Neuron (in vitro differentiated cells): ENCODE measurements at regions not wholly inside any gene's neighbourhood (a gene's known extent, or its start where the extent isn't known, plus 50 kb on each side); places are given as distances from the start of the nearest gene placed in this dataset.

ENCODE experiments used
- H2AFZ ChIP-seq: one replicate; pipeline ENCODE4 v1.6.1; 2013; ENCODE audit warnings: low read depth, mild to moderate bottlenecking, inconsistent platforms, low read length, moderate library complexity
- H3K27me3 ChIP-seq: one replicate; pipeline ENCODE4 v1.6.1; 2013; ENCODE audit warnings: low read length; ENCODE audit not compliant: insufficient read depth
- H3K36me3 ChIP-seq: one replicate; pipeline ENCODE4 v1.6.1; 2013; ENCODE audit warnings: low read length; ENCODE audit not compliant: insufficient read depth
- H3K4me1 ChIP-seq: one replicate; pipeline ENCODE4 v1.6.1; 2013; ENCODE audit warnings: low read length; ENCODE audit not compliant: insufficient read depth
- H3K4me3 ChIP-seq: 2 replicates; pipeline ENCODE4 v1.5.1; 2013; ENCODE audit warnings: mild to moderate bottlenecking, low read length, moderate library complexity
- H3K9me3 ChIP-seq: one replicate; pipeline ENCODE4 v1.6.1; 2013; ENCODE audit warnings: low read length

- Histone ChIP-seq H3K4me1 (no peaks in the 10 kb centered on the region), H3K9me3 (no peaks in the 10 kb centered on the region), H3K4me3 (no peak overlapping the region), H3K36me3 (no peaks in the 10 kb centered on the region), H2AFZ (no peak overlapping the region), H3K27me3 (no peaks in the 10 kb centered on the region)
Measured at GRCh38 chr1:191530928-191531327, 627.3 kb upstream of the RGS18 start.

GRCh38 chr1:191533254-191533653 is 625.0 kb upstream of the RGS18 start:
- Histone ChIP-seq H3K4me3 (no peak overlapping the region), H2AFZ (no peak overlapping the region)

DNA sequence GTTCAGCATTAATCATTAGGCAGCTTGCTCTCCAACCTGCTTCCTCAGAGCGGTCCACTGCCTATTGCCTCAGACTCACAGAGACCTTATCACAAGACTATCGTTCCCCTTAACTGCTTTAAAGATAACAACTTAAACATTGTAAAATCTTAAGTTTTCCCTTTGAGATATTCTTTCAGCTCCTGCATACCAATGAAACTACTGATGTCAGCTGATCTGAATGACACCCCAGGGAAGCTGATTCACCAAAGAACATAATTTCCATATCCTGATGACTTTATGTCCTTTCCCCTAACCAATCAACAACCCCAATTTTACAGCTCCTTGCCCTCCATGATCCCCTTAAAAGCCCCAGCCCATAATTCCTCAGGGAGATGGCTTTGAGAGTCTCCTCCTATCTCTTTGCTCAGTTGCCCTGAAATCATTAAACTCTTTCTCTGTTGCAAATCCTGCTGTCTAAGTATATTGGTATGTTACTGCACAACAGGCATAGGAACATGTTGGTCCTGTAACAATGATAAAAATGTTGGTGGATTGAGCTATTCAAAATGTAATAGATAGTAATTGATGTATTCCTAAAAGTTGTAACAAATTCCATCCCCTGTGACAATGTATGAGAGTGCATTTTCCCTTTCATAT is 621.4 kb upstream of the RGS18 start:
- no peaks in the 10 kb centered on the region for H3K36me3 ChIP-seq
- no peak overlapping the region for H2AFZ ChIP-seq
- no peaks in the 10 kb centered on the region for H3K4me1 ChIP-seq
- no peak overlapping the region for H3K4me3 ChIP-seq
- peaks cover 3% of the 10 kb centered on the region for H3K9me3 ChIP-seq
- H3K27me3 ChIP-seq, result no peaks in the 10 kb centered on the region

More at GRCh38 chr1:191533254-191533653, 625.0 kb upstream of the RGS18 start:
- Histone ChIP-seq H3K36me3 (no peaks in the 10 kb centered on the region), H3K27me3 (no peaks in the 10 kb centered on the region), H3K9me3 (peaks cover 3% of the 10 kb centered on the region), H3K4me1 (no peaks in the 10 kb centered on the region)

DNA sequence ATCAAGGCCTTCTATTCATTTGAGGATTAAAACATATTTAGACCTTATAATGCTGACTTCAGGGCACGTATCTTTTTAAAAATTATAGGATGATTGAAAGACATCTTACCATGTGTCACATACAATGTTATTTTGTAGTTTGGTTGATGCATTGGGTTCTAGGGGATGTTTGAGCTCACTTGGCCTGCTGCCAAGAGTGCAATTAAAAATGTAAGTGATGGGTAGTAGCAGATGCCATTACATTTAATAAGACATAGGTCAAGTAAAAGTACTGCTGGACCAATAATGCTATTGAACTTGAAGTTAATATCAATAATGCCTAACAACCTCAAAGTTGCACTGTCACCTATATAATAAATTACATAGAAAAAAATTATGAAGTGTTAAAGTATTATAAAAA is 616.5 kb upstream of the RGS18 start:
- Histone ChIP-seq H3K4me3 (no peak overlapping the region), H3K27me3 (no peaks in the 10 kb centered on the region), H2AFZ (no peak overlapping the region), H3K36me3 (no peaks in the 10 kb centered on the region), H3K4me1 (no peaks in the 10 kb centered on the region), H3K9me3 (peaks cover 3% of the 10 kb centered on the region)

DNA sequence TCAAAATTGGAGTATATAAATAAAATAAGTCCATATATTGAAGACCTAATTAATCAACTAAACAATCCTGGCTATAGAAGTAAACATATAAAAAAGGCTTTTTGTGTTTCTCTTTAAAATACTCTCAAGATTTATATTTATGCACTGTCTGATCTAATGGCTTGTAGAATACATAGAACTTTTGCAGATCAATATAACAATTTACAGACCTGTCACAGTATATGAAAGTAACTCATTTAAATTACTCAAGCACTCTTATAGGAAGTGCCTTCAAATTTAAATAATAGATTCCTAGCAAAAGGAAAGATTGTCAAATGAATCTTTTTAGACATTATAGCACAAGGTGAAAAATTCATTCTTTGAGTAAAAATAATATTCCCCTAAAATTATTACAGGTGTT is 615.8 kb upstream of the RGS18 start:
- H3K4me3 ChIP-seq, result no peak overlapping the region
- no peaks in the 10 kb centered on the region for H3K9me3 ChIP-seq
- H3K36me3 ChIP-seq, result no peaks in the 10 kb centered on the region
- H3K4me1 ChIP-seq, result no peaks in the 10 kb centered on the region
- H3K27me3 ChIP-seq, result no peaks in the 10 kb centered on the region
- H2AFZ ChIP-seq, result no peak overlapping the region

DNA sequence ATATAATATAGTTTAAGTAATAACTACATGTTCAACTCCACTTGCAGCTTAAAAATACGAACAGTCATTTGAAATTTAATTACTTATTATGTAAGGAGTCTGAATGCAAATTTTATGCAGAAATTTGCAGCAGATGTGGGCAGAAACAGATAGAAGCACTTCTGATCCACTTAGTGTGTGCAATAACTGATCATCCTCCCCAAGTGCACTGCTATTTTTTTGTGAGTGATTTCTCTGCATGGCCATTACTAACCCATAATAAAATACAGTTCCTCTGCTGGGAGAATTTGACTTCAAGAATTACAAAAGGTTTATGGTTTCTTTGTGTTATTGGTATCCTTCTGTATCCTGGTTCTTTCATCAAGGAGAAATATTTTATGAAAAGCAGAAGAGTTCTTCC is 611.5 kb upstream of the RGS18 start:
- Histone ChIP-seq H3K4me1 (no peaks in the 10 kb centered on the region), H3K4me3 (no peak overlapping the region), H2AFZ (no peak overlapping the region), H3K36me3 (no peaks in the 10 kb centered on the region), H3K9me3 (no peaks in the 10 kb centered on the region), H3K27me3 (no peaks in the 10 kb centered on the region)

- H3K4me3 ChIP-seq, result no peak overlapping the region
- no peaks in the 10 kb centered on the region for H3K9me3 ChIP-seq
Measured at GRCh38 chr1:191551019-191551418, 607.2 kb upstream of the RGS18 start.

GRCh38 chr1:191558379-191558778 is 599.9 kb upstream of the RGS18 start:
- H3K27me3 ChIP-seq, result no peaks in the 10 kb centered on the region
- no peaks in the 10 kb centered on the region for H3K4me1 ChIP-seq
- H2AFZ ChIP-seq, result no peak overlapping the region
- H3K4me3 ChIP-seq, result no peak overlapping the region
- H3K9me3 ChIP-seq, result no peaks in the 10 kb centered on the region
- no peaks in the 10 kb centered on the region for H3K36me3 ChIP-seq

More at GRCh38 chr1:191551019-191551418, 607.2 kb upstream of the RGS18 start:
- H2AFZ ChIP-seq, result no peak overlapping the region
- H3K27me3 ChIP-seq, result no peaks in the 10 kb centered on the region
- H3K36me3 ChIP-seq, result no peaks in the 10 kb centered on the region
- no peaks in the 10 kb centered on the region for H3K4me1 ChIP-seq

GRCh38 chr1:191561276-191561675 is 597.0 kb upstream of the RGS18 start:
- H3K9me3 ChIP-seq, result no peaks in the 10 kb centered on the region
- H3K4me1 ChIP-seq, result no peaks in the 10 kb centered on the region
- no peaks in the 10 kb centered on the region for H3K27me3 ChIP-seq
- H2AFZ ChIP-seq, result no peak overlapping the region
- H3K4me3 ChIP-seq, result no peak overlapping the region
- H3K36me3 ChIP-seq, result no peaks in the 10 kb centered on the region

DNA sequence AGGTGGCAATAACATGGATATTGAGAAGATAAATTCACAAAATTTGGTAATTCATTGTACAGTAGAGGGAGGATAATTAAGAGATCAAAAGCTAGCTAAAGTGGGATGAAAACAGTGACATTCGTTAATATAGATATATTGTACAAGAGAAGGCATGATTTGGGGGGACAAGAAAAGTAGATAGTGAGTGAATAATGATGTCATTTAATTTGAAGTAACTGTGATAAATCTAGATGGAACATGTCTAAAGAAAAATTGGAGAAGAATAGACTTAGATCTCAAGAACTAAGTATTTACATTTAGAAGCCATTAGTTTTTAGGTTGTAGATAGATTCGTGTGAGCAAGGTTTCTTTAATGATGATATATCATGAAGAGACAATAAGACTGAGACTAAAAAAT is 594.0 kb upstream of the RGS18 start:
- H3K27me3 ChIP-seq, result no peaks in the 10 kb centered on the region
- H2AFZ ChIP-seq, result no peak overlapping the region
- H3K4me3 ChIP-seq, result no peak overlapping the region
- no peaks in the 10 kb centered on the region for H3K9me3 ChIP-seq
- no peaks in the 10 kb centered on the region for H3K4me1 ChIP-seq
- no peaks in the 10 kb centered on the region for H3K36me3 ChIP-seq

- no peak overlapping the region for H2AFZ ChIP-seq
- H3K36me3 ChIP-seq, result no peaks in the 10 kb centered on the region
- no peaks in the 10 kb centered on the region for H3K27me3 ChIP-seq
- peaks cover 4% of the 10 kb centered on the region for H3K4me1 ChIP-seq
- no peaks in the 10 kb centered on the region for H3K9me3 ChIP-seq
- H3K4me3 ChIP-seq, result no peak overlapping the region
Measured at GRCh38 chr1:191572479-191572878, 585.8 kb upstream of the RGS18 start.

DNA sequence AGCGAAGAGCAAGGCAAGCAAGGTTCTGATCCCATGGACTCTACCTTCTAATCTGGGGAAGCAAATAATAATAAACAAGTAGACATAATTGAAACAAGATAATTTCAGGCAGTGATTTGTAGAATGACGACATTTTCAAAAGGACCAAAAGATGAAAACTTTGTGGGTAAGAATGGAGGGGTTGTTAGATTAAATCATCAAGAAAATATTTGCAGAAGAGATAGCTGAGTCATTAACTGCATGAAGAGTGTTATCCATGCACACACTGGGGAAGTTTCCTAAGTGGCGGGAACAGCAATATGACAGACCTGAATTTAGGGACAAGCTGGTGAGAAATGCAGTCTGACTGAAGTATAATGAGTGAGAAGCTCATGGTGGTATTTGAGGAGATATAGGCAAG is 583.1 kb upstream of the RGS18 start:
- Histone ChIP-seq H3K4me3 (no peak overlapping the region), H3K9me3 (no peaks in the 10 kb centered on the region), H3K27me3 (no peaks in the 10 kb centered on the region), H3K4me1 (peaks cover 4% of the 10 kb centered on the region), H3K36me3 (no peaks in the 10 kb centered on the region), H2AFZ (no peak overlapping the region)

DNA sequence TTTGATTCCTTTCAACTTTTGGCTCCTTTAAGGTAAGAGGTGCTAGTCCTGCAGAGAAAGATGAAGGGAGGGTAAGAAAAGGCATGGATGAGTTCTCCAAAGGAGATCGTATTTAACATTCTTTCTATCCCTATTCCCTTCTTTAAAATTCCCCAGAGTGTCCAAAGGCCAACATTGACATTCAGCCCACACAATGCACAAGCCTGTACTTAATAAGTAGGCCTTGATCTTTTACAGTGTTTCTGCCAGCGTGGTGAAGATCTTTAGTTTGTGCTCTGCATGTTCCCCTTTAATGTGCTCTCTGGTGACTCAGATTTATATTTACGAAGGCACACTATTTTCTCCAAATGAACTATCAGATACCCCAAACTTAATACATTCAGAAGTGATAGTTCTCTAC is 582.5 kb upstream of the RGS18 start:
- H3K4me1 ChIP-seq, result peaks cover 4% of the 10 kb centered on the region
- peak overlapping the region; percentile 63 for H2AFZ ChIP-seq

DNA sequence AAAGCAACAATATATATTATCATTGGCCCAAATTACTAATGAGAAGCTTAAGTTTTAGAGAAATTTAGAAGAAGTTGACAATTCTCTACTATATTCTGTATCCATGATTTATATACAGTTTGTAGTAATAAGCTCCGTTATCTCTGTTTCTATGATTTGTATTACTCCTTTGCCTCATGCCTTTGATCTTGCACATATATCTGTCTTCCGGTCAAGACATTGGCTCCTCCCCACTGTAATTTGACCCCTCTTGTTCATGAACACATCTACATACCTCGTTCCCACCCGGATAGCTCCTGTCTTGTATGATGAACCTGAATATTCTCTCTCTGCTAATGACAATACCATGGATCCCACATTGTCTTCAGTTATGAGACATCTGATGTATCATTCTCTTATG is 581.0 kb upstream of the RGS18 start:
- H3K9me3 ChIP-seq, result no peaks in the 10 kb centered on the region
- H3K4me1 ChIP-seq, result peaks cover 4% of the 10 kb centered on the region
- H3K4me3 ChIP-seq, result no peak overlapping the region
- H3K36me3 ChIP-seq, result no peaks in the 10 kb centered on the region
- H2AFZ ChIP-seq, result no peak overlapping the region
- H3K27me3 ChIP-seq, result no peaks in the 10 kb centered on the region

More for the DNA sequence above, 582.5 kb upstream of the RGS18 start:
- H3K4me3 ChIP-seq, result no peak overlapping the region
- no peaks in the 10 kb centered on the region for H3K36me3 ChIP-seq
- H3K27me3 ChIP-seq, result no peaks in the 10 kb centered on the region
- no peaks in the 10 kb centered on the region for H3K9me3 ChIP-seq
